NOMO-1 (cell line): ENCODE measurements at regions not wholly inside any gene's neighbourhood (a gene's known extent, or its start where the extent isn't known, plus 50 kb on each side); places are given as distances from the start of the nearest gene placed in this dataset.

Experiments used
- DNase-seq, 2 experiments: peaks; one replicate each; lab custom pipeline; 2025; ENCODE audit not compliant: unreplicated experiment in 2 of 2; lab: John Stamatoyannopoulos, UW

DNA sequence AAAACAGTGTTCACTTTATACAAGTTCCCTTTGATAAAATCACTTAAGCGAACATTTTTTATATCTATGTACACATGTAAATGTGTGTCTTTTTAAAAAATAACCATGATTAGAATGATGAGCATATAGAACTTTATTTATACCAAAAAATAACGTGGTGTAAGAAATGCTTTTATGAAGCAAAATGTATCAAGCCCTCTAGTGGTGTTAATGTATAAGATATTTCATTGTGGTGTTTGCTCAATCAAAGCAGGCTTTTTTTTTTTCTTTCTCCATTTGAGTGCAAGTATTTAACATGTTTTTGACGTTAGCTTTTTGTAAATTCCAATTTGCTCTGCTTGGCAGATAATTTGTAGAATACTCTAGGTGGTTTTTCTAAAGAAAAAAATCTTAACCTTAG, 2092.4 kb upstream of the TENM3 start:
- DNase-seq = peak in 1 of 2 experiments; percentile 65

DNA sequence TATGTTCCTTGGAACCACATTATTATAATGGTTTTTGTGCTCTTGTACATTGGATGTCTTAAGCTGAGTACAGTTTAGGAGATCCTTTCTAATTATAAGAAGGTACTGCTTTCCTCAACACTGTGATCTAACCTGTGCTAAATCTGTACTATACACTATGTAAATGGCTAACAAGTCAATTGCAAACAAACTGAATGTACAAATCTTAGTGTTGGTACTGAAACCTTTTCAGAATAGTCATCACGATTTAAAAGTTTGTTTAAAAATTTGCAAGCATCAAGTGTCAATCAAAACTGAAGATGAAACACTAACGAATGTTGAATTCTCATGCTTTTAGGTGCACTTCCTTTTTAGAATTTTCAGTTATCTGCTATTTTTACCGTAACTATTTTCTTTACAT, 2090.4 kb upstream of the TENM3 start:
- no peak for DNase-seq

DNA sequence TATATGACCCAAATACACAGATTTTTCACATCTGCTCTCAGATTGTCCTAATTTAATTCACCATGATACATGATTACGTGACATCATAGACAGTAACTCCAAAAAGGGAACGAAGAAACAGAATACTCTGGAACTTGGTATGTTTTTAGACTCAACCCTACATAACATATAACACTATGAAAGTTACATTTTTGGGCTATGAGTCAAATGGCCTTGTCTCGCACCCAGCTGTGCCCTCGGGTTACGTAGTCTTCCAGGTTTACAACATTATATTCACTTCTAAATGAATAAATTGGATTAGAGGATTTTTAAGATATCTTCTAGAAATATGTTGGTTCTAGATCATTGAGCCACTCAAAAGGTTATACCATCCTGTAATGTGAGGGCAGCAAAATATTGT, 2089.6 kb upstream of the TENM3 start:
- no peak for DNase-seq

DNA sequence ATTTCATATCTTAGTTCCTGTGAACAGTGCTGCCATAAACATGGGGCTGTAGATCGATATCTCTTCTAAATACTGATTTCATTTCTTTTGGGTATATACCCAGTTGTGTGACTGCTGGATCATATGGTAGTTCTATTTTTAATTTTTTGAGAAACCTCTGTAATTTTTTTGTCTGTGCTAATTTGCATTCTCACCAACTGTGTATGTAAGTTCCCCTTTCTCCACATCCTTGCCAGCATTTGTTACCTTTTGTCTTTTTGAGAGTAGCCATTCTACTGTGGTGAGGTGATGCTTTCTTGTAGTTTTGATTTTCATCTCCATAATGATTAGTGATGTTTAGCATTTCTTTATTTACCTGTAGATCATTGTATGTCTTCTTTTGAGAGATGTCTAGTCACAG, 2086.5 kb upstream of the TENM3 start:
- DNase-seq = peak in 1 of 2 experiments; percentile 38

DNA sequence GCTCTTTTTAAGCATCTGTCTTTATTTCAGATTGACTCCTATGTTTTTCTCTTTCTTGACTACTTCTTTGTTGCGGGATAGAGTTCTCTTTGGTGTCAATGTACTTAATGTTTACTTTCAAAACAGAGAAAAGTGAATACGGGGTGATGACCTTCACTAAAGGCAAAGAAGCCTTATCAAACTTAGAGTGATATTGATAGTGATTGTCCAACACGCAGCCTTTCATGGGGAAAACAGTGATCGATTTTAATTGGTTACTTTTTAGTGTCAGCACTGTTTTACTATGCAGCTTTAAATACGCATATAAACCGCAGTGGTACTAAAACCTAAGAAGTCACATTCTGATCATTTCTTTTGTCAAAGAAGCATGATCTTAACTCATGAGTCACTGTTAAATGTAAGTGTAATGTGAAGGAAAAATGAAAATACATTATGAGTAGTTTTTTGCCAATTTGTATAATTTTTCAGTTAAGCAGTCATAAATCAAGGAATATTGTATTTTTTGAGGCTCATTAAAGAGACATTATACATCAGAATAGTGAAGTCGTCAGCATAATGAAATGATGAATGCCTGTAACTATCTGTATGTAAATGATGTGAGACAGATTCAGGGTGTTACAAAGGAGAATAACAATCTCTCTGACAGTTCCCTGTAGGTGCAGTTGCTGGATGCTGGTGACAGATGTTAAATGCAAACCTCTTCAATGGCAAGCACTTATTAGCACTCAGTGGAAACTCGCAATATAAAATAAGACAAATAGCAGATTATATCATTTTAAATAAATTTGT, 2082.8 kb upstream of the TENM3 start:
- DNase-seq = no peak

DNA sequence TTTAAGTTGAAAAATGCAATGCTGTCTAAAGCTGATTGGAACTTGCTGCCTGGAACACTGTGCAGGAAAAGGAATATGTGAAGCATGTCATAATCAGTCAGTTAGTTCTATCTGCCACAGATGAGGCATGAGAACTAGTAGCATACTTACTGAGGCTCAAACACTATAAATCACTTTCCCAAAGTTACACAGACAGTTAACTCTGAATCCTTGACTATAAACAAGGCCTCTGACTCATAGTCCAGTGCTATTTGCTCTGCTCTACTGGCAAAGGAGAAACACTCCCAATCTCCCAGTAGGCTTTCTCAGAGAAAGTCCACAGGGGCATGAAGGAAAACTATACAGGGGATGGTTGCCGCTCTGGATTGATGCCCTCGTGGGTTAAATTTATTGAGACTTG, 2078.4 kb upstream of the TENM3 start:
- no peak for DNase-seq

DNA sequence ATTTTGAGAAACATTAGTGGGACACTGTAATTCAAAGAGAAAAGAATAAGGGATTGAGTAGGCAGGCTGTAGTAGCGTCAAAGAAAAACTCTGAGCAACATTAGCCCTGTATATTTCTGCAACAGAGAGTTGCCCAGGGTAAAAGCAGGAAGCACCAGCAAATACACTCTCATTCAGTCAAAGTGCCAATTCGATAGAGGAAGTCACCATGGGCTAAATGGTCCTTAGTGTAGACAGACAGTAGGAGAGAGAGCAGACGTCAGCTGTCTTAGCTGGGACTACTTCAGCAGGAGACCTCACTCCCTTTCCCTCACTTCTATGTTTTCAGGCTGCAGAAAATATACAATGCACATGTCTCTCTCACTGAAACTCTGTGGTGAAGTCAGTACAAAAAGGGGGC, 2073.8 kb upstream of the TENM3 start:
- peak in 1 of 2 experiments; percentile 44 for DNase-seq

DNA sequence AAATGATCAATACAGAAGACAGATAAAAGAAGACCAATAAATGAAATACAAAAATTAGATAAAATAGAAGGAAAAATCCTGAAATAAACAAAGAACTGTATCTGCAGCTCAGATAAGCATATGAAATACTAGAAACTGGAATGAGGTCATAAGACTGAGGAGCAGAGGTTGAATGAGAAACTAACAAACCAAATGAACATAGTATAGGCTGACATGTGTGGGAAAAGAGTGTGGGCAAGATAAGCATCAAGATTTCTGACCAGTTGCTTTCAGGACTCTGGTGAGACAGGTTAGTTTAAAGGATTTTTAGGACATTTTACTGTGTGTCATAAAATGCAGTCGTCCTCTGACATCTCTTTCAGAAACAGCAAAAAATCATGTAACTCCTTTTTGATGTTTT, 2073.2 kb upstream of the TENM3 start:
- no peak for DNase-seq

DNA sequence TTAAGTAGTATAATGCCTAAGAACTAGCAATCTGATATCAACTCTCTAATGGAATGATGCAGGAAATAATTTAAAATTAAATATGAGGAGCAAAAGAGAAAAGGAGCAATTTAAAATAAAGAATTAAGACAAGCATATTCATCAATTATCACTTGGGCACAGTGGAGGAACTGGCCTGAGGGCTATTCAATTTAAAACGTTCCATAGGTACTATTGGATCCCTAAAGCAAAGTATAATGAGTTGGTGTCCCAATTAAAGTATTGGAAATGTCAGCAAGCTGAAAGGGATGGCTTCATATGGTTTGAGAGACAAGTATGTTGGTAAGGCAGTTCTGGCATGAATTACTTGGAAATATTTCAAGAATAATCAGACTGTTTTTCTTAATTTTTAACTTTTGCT, 2064.1 kb upstream of the TENM3 start:
- DNase-seq = no peak

DNA sequence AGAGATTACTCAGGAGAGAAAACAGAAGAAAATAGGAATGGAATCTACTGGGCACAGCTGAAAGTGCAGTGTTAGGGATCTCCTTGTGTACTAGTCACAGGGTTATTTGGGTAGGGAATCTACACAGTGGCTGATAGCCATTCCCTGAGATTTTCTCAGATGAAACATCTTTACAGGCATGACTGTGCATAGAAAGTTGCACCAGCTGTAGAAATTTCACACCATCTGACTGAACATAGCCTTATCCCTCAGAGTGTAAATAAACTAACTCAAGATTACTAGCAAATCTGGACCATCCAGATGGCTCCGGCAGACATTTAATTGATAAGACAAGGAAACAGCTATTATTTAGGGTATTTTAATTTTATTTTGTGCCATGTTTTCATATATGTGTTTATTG, 2053.5 kb upstream of the TENM3 start:
- no peak for DNase-seq

DNA sequence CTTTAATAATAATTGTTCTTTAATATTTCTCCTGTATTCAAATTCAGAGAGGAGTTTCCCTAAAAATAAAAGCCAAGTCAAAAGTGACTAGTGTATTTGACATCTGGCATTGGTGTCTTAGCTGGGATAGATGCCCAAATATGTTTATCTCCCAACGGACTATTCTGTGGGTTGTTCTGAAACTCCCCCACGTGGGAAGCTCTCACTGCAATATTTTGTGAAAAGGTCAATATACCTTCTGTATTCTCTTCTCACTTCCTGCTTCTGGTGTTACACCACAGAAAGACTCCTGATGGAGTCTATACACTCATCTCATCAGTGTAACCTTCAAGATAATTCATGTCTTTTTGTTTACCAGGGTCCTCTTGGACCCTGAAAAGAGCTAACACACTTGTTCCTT, 2052.8 kb upstream of the TENM3 start:
- DNase-seq = peak in 1 of 2 experiments; percentile 18

DNA sequence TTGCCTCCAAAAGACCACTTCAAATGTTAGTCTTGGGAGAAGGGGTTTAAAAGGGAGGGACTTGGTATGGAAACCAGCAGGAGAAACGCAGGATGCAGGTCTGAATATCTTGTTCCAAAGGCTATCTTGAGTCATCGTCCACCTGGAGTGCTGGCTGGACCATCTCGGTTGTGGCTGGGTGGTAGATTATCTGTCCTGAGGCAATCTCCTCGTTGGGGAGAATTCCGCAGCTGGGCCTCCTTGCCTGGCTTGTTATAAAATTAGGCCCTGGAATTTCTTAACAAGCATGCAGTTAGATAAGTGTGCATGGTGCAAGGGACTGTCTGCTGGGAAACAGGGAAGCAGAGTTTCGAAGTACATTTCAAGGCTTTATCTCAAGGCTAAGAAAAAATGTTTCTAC, 2045.7 kb upstream of the TENM3 start:
- DNase-seq = no peak

DNA sequence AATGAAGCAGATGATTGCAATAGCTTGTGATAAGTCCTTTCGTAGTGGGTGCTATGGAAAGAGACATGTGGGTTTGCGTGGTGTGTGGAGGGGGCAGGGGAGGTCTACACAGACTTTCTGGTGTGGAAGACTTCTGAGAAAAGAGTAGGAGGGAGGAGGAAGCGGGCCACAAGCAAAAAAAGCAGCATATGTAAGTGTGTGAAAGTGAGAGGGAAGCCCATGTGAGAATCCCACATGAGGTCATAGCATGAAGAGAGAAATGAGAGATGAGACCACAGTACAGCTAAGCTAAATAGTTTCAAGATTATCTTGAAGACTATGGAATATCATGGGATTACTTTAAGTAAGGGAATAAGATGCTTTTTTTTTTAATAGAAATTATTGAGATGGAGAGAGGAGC, 2039.9 kb upstream of the TENM3 start:
- DNase-seq = no peak

DNA sequence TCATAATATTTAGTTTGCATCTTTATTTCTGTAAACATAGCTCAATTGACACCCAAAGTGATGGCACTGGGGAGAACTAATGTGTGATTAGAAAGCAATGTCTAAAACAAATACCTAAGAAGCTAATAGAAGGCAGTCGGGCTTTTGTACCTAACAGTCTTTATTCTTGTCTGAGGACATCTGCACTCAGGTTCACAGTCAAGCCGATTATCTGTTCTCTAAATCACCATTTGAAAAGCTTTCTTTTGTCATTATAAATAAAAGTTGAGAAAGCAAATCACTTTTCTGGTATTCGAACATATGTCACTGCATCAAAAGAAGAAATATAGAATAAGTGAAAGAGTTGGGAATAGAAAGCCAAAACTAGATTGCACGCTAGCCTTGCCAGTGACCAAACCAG, 2037.9 kb upstream of the TENM3 start:
- no peak for DNase-seq

DNA sequence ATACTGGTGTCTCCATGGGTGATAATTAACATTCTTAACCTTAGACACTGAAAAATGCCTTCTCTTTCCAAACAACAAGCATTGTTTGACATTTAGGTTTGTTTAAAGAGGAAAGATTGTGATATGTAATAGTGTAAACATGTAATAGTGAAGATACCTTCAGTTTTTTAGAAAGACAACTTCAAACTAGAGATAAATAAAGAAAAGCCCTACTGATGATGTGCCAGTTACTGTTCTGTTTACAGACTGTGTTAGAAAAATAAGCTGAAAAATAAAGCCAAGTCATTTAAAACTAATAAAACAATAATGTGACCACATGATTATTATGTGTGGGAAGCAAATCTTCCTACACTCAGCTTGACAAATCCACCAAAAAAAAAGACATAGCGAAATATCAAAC, 2035.3 kb upstream of the TENM3 start:
- DNase-seq = no peak

DNA sequence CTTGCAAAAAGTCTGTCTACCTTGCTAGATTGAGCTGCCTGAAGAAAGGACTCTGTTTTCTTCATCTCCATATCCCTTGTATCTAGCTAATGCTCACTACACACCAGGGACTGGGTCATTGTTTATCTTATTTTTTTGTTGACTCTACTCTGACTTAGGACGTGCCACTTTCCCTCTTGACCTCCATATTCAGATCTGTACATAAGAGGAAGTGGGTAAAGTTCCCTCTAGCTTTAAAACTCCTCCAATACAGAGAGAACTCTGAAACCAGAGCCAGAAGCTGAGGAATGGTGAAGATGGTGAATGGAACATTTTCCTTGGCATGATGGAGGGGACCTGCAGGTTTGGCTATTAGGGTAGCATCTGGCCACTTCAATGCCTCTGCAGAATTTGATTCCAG, 2026.1 kb upstream of the TENM3 start:
- DNase-seq = no peak

DNA sequence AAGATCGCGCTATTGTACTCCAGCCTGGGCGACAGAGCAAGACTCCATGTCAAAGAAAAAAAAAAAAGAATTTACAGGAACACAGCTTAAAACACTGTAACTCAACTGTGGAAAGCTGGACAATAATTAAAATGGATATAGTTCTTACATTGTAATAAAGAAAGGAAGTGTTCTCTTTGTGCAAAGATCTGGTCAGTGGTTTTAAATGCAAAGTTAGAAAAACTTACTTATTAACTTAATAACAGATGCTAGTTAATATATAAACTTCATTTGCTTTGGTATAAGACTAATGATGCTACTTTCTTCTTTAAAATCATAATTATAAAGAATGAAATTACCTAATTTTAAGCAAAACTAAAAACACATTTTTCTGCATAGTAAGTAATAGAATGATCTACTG, 2024.1 kb upstream of the TENM3 start:
- no peak for DNase-seq

DNA sequence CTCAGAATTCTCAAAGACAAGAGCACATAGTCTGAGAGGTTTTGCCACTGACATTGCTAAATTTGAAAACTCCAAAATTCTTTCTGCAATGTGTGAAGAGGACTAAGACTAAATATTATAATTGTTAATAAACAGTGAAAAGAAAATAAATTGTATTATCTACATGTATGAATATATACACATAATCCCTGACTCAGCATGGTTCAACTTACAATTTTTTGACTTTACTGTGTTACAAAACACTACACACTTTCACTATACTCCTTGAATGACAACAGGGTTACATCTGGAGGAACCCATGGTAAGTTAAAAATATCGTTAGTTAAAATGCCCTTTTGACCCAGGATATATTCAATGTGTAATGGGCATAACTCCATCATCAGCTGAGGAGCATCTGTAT, 2017.2 kb upstream of the TENM3 start:
- DNase-seq = no peak

DNA sequence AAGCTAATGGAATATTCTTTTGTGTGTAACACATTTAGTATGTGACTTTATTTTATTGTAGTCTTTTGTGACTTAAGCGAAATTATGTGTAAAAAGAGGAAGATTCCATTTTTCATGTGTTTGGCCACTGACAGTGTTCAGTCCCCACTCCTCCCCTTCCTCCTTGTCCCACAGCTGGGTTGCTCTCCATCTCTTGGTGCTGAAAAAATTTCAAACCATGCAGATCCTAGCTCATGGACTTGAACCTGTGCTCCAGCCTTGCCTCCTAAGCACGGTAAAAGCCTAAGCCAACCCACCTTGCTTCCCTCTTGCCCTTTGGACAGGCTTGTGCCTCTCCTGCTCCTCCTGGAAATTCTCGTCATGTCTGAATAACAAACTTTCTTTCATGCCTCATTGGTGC, 2008.5 kb upstream of the TENM3 start:
- peak in 1 of 2 experiments; percentile 6 for DNase-seq

DNA sequence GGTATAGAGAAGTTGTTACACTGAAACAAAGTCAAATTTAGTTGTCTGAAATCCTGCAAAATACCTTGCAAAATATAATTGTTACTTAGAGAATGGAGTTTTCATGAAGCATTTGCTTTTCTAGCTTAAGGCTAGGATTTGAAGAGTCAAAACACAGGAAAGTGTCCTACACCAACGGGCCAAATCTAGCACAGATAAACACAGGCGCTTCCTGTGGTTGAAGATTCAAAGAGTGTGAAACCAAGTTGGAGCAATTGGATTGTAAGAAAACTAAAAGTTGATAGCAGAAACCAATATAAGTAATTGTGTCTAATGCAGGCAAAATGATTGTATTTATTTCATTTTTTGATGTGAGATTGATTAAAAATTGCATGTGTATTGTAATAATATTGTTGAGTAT, 2002.5 kb upstream of the TENM3 start:
- DNase-seq = no peak

DNA sequence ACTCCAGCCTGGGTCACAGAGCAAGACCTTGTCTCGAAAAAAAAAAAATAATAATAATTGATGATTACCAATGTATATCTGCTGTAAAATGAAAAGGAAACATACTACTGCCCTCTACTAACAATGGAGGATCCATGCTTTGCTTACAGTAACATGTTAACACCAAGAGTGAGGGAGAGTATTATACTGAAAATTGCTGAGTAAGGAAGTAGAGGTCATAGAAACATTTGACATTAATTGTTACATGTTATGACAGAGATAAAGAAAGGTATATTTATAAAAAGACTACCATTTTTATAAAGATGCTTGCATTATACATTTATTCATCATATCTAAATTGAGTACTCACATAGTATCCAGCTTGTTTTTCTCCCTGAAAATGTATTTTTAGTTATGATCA, 1989.8 kb upstream of the TENM3 start:
- DNase-seq = no peak

DNA sequence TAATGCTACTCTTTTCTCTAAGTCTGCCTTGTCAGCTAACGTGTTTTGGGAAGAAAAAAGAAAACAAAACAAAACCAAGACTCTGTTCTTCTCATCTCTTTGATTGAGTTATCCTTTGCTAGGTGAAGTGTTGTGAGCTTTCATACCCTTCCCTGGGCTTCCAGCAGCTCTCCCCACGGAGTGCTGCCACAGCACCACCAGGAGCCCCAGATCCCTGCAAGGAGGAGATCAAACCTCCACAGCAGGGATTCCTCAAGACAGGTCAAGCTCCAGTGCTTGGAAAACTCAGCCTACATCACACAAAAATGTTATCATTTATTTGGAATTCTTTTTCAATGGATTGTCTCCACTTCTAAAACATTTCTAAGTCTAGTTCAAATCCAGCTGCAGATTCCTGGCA, 1981.9 kb upstream of the TENM3 start:
- no peak for DNase-seq

DNA sequence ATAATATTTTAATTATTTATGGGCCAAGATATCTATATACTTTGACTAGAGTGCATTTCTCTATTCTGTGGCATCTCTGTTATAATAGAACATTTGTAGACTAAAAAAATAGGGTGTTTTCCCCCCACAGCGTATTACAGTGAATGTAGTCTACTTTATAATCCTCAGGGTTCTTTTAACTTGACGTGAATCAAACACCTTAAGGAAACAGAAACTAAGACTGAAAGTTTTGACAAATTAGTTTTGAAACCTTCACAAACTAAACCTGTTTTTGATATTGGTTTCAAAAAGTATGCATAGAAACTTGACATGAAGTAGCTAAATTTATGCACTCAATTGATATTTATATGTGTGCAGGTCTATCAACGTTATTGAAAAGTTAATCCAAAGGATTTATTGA, 1963.1 kb upstream of the TENM3 start:
- no peak for DNase-seq
